Inflammatory macrophage treated with lipopolysaccharide for 1 hour (primary cell): ENCODE measurements at regions not wholly inside any gene's neighbourhood (a gene's known extent, or its start where the extent isn't known, plus 50 kb on each side); places are given as distances from the start of the nearest gene placed in this dataset.

Experiments
- DNase-seq, 2 donors: peaks; one replicate each; pipeline ENCODE4 v3.0.0-alpha.2; 2020 to 2022

- DNase-seq: peak; percentile 3 to 46
Observed at GRCh38 chr2:65666156-65666725, 233.8 kb upstream of the SPRED2 start.

- DNase-seq: no peak
Observed at GRCh38 chr2:65664931-65665330, 232.5 kb upstream of the SPRED2 start.

- no peak for DNase-seq
Observed at GRCh38 chr2:65663831-65664407, 231.5 kb upstream of the SPRED2 start.

GRCh38 chr2:65662654-65663432 is 230.4 kb upstream of the SPRED2 start:
- no peak for DNase-seq

- DNase-seq: no peak
Observed at GRCh38 chr2:65661980-65662653, 229.7 kb upstream of the SPRED2 start.

- DNase-seq: no peak
Observed at GRCh38 chr2:65660340-65660739, 227.9 kb upstream of the SPRED2 start.

- no peak for DNase-seq
Observed at GRCh38 chr2:65658881-65659280, 226.5 kb upstream of the SPRED2 start.

GRCh38 chr2:65658266-65658665 is 225.9 kb upstream of the SPRED2 start:
- no peak for DNase-seq

GRCh38 chr2:65656160-65656718 is 223.8 kb upstream of the SPRED2 start:
- DNase-seq: no peak

GRCh38 chr2:65655000-65655399 is 222.6 kb upstream of the SPRED2 start:
- no peak for DNase-seq

GRCh38 chr2:65654496-65654895 is 222.1 kb upstream of the SPRED2 start:
- no peak for DNase-seq

GRCh38 chr2:65652066-65652465 is 219.7 kb upstream of the SPRED2 start:
- no peak for DNase-seq

GRCh38 chr2:65649811-65650589 is 217.6 kb upstream of the SPRED2 start:
- no peak for DNase-seq

GRCh38 chr2:65647249-65647842 is 214.9 kb upstream of the SPRED2 start:
- DNase-seq: no peak

- DNase-seq: no peak
Observed at GRCh38 chr2:65640793-65641103, 208.3 kb upstream of the SPRED2 start.

GRCh38 chr2:65639156-65639864 is 206.9 kb upstream of the SPRED2 start:
- DNase-seq: no peak

GRCh38 chr2:65638443-65638842 is 206.0 kb upstream of the SPRED2 start:
- peak; percentile 29 to 44 for DNase-seq

GRCh38 chr2:65636813-65637483 is 204.5 kb upstream of the SPRED2 start:
- no peak for DNase-seq

- no peak for DNase-seq
Observed at GRCh38 chr2:65636024-65636423, 203.6 kb upstream of the SPRED2 start.

- no peak for DNase-seq
Observed at GRCh38 chr2:65634304-65634703, 201.9 kb upstream of the SPRED2 start.

GRCh38 chr2:65630643-65631042 is 198.2 kb upstream of the SPRED2 start:
- peak; percentile 71 to 81 for DNase-seq
